ENCODE measurements at regions not wholly inside any gene's neighbourhood (a gene's known extent, or its start where the extent isn't known, plus 50 kb on each side); places are given as distances from the start of the nearest gene placed in this dataset.

GRCh38 chr13:90592943-90593342, 754.5 kb upstream of the MIR17HG start:
- H3K9ac ChIP-seq (ENCODE audit: low read depth in 1 of 2, low read length in 2 of 2) = no peak overlapping the region
- no peaks in the 10 kb centered on the region for H3K4me1 ChIP-seq (ENCODE audit: control insufficient read depth in 4 of 4, insufficient read depth in 4 of 4, low read length in 3 of 4)
- H3K4me3 ChIP-seq (ENCODE audit: low read depth in 1 of 3, low read length in 3 of 3) = no peak overlapping the region
- no peak overlapping the region for H3K27ac ChIP-seq (ENCODE audit: low read depth in 1 of 2, low read length in 2 of 2)
- 77% methylated on average over 1 of the region's 1 CpG for WGBS
- H3K27me3 ChIP-seq (ENCODE audit: control insufficient read depth in 4 of 4, insufficient read depth in 4 of 4, low read length in 3 of 4) = no peaks in the 10 kb centered on the region
- TF ChIP-seq HNF4A (conservative IDR thresholded peaks at IDR 0.05) (no peak), MAX (IDR thresholded peaks at IDR 0.05) (no peak), SP1 (IDR thresholded peaks at IDR 0.05) (no peak), TAF1 (conservative IDR thresholded peaks at IDR 0.05) (no peak), EGR1 (IDR thresholded peaks at IDR 0.05; ENCODE audit: low read depth in 2 of 2) (no peak), JUND (IDR thresholded peaks at IDR 0.05) (no peak), RAD21 (IDR thresholded peaks at IDR 0.05) (no peak)
- DNase-seq (ENCODE audit: low spot score) = no peak
- H3K36me3 ChIP-seq (ENCODE audit: control insufficient read depth in 4 of 4, insufficient read depth in 3 of 4, low read depth in 1 of 4, low read length in 3 of 4) = no peaks in the 10 kb centered on the region
- H3K9me3 ChIP-seq (ENCODE audit: control insufficient read depth in 4 of 4, low read length in 3 of 4) = no peaks in the 10 kb centered on the region

DNA sequence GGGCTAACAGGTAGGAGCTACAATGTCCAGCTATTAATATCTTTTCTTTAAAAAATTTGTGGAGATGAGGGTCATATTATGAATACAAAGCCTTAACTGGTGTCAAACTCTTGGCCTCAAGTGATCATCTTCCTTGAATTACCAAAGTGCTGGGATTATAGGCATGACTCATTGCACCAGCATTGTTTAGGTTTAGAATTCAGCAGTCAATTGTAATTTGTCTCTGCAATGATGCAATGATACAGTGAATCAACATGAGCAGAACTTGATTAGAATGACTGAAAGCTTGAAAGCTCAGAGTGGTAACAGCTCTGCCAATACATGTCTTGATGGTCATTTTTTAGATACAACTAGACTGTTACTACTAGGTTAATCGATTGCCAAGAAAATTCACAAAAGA, 752.8 kb upstream of the MIR17HG start:
- no peaks in the 10 kb centered on the region for H3K27me3 ChIP-seq (ENCODE audit: control insufficient read depth in 4 of 4, insufficient read depth in 4 of 4, low read length in 3 of 4)
- H3K9ac ChIP-seq (ENCODE audit: low read depth in 1 of 2, low read length in 2 of 2) = no peak overlapping the region
- TF ChIP-seq, protein P1, sequence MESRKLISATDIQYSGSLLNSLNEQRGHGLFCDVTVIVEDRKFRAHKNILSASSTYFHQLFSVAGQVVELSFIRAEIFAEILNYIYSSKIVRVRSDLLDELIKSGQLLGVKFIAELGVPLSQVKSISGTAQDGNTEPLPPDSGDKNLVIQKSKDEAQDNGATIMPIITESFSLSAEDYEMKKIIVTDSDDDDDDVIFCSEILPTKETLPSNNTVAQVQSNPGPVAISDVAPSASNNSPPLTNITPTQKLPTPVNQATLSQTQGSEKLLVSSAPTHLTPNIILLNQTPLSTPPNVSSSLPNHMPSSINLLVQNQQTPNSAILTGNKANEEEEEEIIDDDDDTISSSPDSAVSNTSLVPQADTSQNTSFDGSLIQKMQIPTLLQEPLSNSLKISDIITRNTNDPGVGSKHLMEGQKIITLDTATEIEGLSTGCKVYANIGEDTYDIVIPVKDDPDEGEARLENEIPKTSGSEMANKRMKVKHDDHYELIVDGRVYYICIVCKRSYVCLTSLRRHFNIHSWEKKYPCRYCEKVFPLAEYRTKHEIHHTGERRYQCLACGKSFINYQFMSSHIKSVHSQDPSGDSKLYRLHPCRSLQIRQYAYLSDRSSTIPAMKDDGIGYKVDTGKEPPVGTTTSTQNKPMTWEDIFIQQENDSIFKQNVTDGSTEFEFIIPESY (IDR thresholded peaks at IDR 0.05) = no peak
- no peak for TF ChIP-seq FOXA2 (IDR thresholded peaks at IDR 0.05)
- TF ChIP-seq, protein P2, sequence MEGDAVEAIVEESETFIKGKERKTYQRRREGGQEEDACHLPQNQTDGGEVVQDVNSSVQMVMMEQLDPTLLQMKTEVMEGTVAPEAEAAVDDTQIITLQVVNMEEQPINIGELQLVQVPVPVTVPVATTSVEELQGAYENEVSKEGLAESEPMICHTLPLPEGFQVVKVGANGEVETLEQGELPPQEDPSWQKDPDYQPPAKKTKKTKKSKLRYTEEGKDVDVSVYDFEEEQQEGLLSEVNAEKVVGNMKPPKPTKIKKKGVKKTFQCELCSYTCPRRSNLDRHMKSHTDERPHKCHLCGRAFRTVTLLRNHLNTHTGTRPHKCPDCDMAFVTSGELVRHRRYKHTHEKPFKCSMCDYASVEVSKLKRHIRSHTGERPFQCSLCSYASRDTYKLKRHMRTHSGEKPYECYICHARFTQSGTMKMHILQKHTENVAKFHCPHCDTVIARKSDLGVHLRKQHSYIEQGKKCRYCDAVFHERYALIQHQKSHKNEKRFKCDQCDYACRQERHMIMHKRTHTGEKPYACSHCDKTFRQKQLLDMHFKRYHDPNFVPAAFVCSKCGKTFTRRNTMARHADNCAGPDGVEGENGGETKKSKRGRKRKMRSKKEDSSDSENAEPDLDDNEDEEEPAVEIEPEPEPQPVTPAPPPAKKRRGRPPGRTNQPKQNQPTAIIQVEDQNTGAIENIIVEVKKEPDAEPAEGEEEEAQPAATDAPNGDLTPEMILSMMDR (IDR thresholded peaks at IDR 0.05; ENCODE audit: low read depth, low read length, missing input control) = no peak
- TF ChIP-seq EGR1 (IDR thresholded peaks at IDR 0.05; ENCODE audit: low read depth in 2 of 2) = no peak
- no peak for TF ChIP-seq RAD21 (IDR thresholded peaks at IDR 0.05)
- no peaks in the 10 kb centered on the region for H3K4me1 ChIP-seq (ENCODE audit: control insufficient read depth in 4 of 4, insufficient read depth in 4 of 4, low read length in 3 of 4)
- H3K4me3 ChIP-seq (ENCODE audit: low read depth in 1 of 3, low read length in 3 of 3) = no peak overlapping the region
- no peak overlapping the region for H3K27ac ChIP-seq (ENCODE audit: low read depth in 1 of 2, low read length in 2 of 2)
- WGBS = 93% methylated on average over 1 of the region's 1 CpG
- no peak for DNase-seq (ENCODE audit: low spot score)
- H3K9me3 ChIP-seq (ENCODE audit: control insufficient read depth in 4 of 4, low read length in 3 of 4) = no peaks in the 10 kb centered on the region
- H3K36me3 ChIP-seq (ENCODE audit: control insufficient read depth in 4 of 4, insufficient read depth in 3 of 4, low read depth in 1 of 4, low read length in 3 of 4) = no peaks in the 10 kb centered on the region

GRCh38 chr13:90605664-90606063, 741.8 kb upstream of the MIR17HG start:
- H3K4me3 ChIP-seq (ENCODE audit: low read depth in 1 of 3, low read length in 3 of 3) = no peak overlapping the region
- no peaks in the 10 kb centered on the region for H3K4me1 ChIP-seq (ENCODE audit: control insufficient read depth in 4 of 4, insufficient read depth in 4 of 4, low read length in 3 of 4)
- 84% methylated on average over 1 of the region's 1 CpG for WGBS
- no peaks in the 10 kb centered on the region for H3K27me3 ChIP-seq (ENCODE audit: control insufficient read depth in 4 of 4, insufficient read depth in 4 of 4, low read length in 3 of 4)
- H3K27ac ChIP-seq (ENCODE audit: low read depth in 1 of 2, low read length in 2 of 2) = no peak overlapping the region
- DNase-seq (ENCODE audit: low spot score) = no peak
- H3K9me3 ChIP-seq (ENCODE audit: control insufficient read depth in 4 of 4, low read length in 3 of 4) = no peaks in the 10 kb centered on the region
- no peak overlapping the region for H3K9ac ChIP-seq (ENCODE audit: low read depth in 1 of 2, low read length in 2 of 2)
- no peaks in the 10 kb centered on the region for H3K36me3 ChIP-seq (ENCODE audit: control insufficient read depth in 4 of 4, insufficient read depth in 3 of 4, low read depth in 1 of 4, low read length in 3 of 4)
- TF ChIP-seq HNF4A (conservative IDR thresholded peaks at IDR 0.05) = no peak
- no peak for TF ChIP-seq JUND (IDR thresholded peaks at IDR 0.05)
- TF ChIP-seq TAF1 (conservative IDR thresholded peaks at IDR 0.05) = no peak
- TF ChIP-seq ATF3 (IDR thresholded peaks at IDR 0.05) = no peak
- TF ChIP-seq FOXA1 (IDR thresholded peaks at IDR 0.05) = no peak
- TF ChIP-seq EGR1 (IDR thresholded peaks at IDR 0.05; ENCODE audit: low read depth in 2 of 2) = no peak
- TF ChIP-seq, protein P3, sequence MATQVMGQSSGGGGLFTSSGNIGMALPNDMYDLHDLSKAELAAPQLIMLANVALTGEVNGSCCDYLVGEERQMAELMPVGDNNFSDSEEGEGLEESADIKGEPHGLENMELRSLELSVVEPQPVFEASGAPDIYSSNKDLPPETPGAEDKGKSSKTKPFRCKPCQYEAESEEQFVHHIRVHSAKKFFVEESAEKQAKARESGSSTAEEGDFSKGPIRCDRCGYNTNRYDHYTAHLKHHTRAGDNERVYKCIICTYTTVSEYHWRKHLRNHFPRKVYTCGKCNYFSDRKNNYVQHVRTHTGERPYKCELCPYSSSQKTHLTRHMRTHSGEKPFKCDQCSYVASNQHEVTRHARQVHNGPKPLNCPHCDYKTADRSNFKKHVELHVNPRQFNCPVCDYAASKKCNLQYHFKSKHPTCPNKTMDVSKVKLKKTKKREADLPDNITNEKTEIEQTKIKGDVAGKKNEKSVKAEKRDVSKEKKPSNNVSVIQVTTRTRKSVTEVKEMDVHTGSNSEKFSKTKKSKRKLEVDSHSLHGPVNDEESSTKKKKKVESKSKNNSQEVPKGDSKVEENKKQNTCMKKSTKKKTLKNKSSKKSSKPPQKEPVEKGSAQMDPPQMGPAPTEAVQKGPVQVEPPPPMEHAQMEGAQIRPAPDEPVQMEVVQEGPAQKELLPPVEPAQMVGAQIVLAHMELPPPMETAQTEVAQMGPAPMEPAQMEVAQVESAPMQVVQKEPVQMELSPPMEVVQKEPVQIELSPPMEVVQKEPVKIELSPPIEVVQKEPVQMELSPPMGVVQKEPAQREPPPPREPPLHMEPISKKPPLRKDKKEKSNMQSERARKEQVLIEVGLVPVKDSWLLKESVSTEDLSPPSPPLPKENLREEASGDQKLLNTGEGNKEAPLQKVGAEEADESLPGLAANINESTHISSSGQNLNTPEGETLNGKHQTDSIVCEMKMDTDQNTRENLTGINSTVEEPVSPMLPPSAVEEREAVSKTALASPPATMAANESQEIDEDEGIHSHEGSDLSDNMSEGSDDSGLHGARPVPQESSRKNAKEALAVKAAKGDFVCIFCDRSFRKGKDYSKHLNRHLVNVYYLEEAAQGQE (IDR thresholded peaks at IDR 0.05) = no peak
- TF ChIP-seq NR2F2 (IDR thresholded peaks at IDR 0.05) = no peak
- TF ChIP-seq MAX (IDR thresholded peaks at IDR 0.05) = no peak
- no peak for TF ChIP-seq GABPA (IDR thresholded peaks at IDR 0.05 in 1 of 2, conservative IDR thresholded peaks at IDR 0.05 in 1 of 2)
- no peak for TF ChIP-seq RAD21 (IDR thresholded peaks at IDR 0.05)
- TF ChIP-seq, protein P2 (IDR thresholded peaks at IDR 0.05; ENCODE audit: low read depth, low read length, missing input control) = no peak

Measured in liver (tissue), 8 donors.